Neuronal stem cell (in vitro differentiated cells): ENCODE measurements at regions not wholly inside any gene's neighbourhood (a gene's known extent, or its start where the extent isn't known, plus 50 kb on each side); places are given as distances from the start of the nearest gene placed in this dataset.
A peak's percentile ranks its signal among the peaks of the same experiment; 100 is the strongest.

Source experiments
- DNase-seq: peaks from one replicate; pipeline ENCODE4 v3.0.0-alpha.2; 2013; ENCODE audit warnings: low spot score
- H2AFZ ChIP-seq: one replicate; pipeline ENCODE4 v1.6.1; 2013; ENCODE audit warnings: mild to moderate bottlenecking, low read length, inconsistent platforms
- H2AK5ac ChIP-seq: 2 replicates; pipeline ENCODE4 v1.6.1; 2013; ENCODE audit warnings: low read depth, mild to moderate bottlenecking, inconsistent platforms, low read length, moderate library complexity, mixed read lengths
- H2BK120ac ChIP-seq: 2 replicates; pipeline ENCODE4 v1.6.1; 2013; ENCODE audit warnings: low read depth, mild to moderate bottlenecking, inconsistent platforms, low read length, moderate library complexity, mixed read lengths
- H2BK12ac ChIP-seq: one replicate; pipeline ENCODE4 v1.6.1; 2013; ENCODE audit warnings: low read length, inconsistent platforms
- H2BK15ac ChIP-seq: 2 replicates; pipeline ENCODE4 v1.6.1; 2013; ENCODE audit warnings: mild to moderate bottlenecking, low read length, inconsistent platforms, mixed read lengths
- H2BK5ac ChIP-seq: one replicate; pipeline ENCODE4 v1.6.1; 2013; ENCODE audit warnings: inconsistent platforms, mild to moderate bottlenecking, low read length, moderate library complexity
- H3K14ac ChIP-seq: one replicate; pipeline ENCODE4 v1.6.1; 2013; ENCODE audit warnings: low read length, inconsistent platforms
- H3K18ac ChIP-seq: 2 replicates; pipeline ENCODE4 v1.6.1; 2013; ENCODE audit warnings: low read length, inconsistent platforms
- H3K23ac ChIP-seq: 2 replicates; pipeline ENCODE4 v1.6.1; 2013; ENCODE audit warnings: low read depth, mild to moderate bottlenecking, mixed read lengths, low read length, inconsistent platforms; ENCODE audit not compliant: poor library complexity
- H3K27ac ChIP-seq: replicated peaks from 3 replicates; pipeline ENCODE4 v1.5.1; 2013; ENCODE audit warnings: low read length, inconsistent platforms
- H3K27me3 ChIP-seq, 3 experiments: 2 replicates each; pipeline ENCODE4 v1.6.1; 2013; ENCODE audit warnings: low read length in 3 of 3, mild to moderate bottlenecking in 2 of 3, inconsistent platforms in 1 of 3, low read depth in 1 of 3, mixed read lengths in 1 of 3, moderate library complexity in 1 of 3; ENCODE audit not compliant: control insufficient read depth in 3 of 3, insufficient read depth in 3 of 3
- H3K36me3 ChIP-seq, 2 donors: replicated peaks in 1 of 2; 2 replicates each; pipeline ENCODE4 v1.6.1; 2013; ENCODE audit warnings: low read length in 2 of 2; ENCODE audit not compliant: control insufficient read depth in 2 of 2, insufficient read depth in 2 of 2
- H3K4ac ChIP-seq: 2 replicates; pipeline ENCODE4 v1.6.1; 2013; ENCODE audit warnings: inconsistent platforms, mild to moderate bottlenecking, low read length, moderate library complexity
- H3K4me1 ChIP-seq, 2 donors: 1 replicate in 1 of 2; 2 replicates in 1 of 2; pipeline ENCODE4 v1.6.1; 2013; ENCODE audit warnings: low read length in 2 of 2, low read depth in 1 of 2; ENCODE audit not compliant: control insufficient read depth in 2 of 2, insufficient read depth in 1 of 2
- H3K4me2 ChIP-seq: one replicate; pipeline ENCODE4 v1.6.1; 2013; ENCODE audit warnings: mild to moderate bottlenecking, low read length, inconsistent platforms; ENCODE audit not compliant: insufficient read depth, poor library complexity, severe bottlenecking
- H3K4me3 ChIP-seq, 2 donors: 2 replicates each; pipeline ENCODE4 v1.5.1; 2013; ENCODE audit warnings: low read length in 2 of 2, mild to moderate bottlenecking in 2 of 2, inconsistent platforms in 1 of 2, moderate library complexity in 1 of 2
- H3K79me1 ChIP-seq: one replicate; pipeline ENCODE4 v1.6.1; 2013; ENCODE audit warnings: low read depth, mild to moderate bottlenecking, inconsistent platforms, low read length, moderate library complexity
- H3K9ac ChIP-seq: one replicate; pipeline ENCODE4 v1.6.1; 2013; ENCODE audit warnings: mild to moderate bottlenecking, low read depth, low read length, inconsistent platforms; ENCODE audit not compliant: poor library complexity
- H3K9me3 ChIP-seq, 2 donors: replicated peaks in 1 of 2; 2 replicates each; pipeline versions ENCODE3 to v1.6.1; 2013; ENCODE audit warnings: low read length in 2 of 2, mild to moderate bottlenecking in 2 of 2, inconsistent platforms in 1 of 2, low read depth in 1 of 2, mixed read lengths in 1 of 2, moderate library complexity in 1 of 2; ENCODE audit not compliant: control insufficient read depth in 2 of 2, insufficient read depth in 1 of 2
- H4K8ac ChIP-seq: one replicate; pipeline ENCODE4 v1.6.1; 2013; ENCODE audit warnings: low read depth, mild to moderate bottlenecking, inconsistent platforms, low read length, moderate library complexity
- H4K91ac ChIP-seq: one replicate; pipeline ENCODE4 v1.6.1; 2013; ENCODE audit warnings: low read length, low read depth, mild to moderate bottlenecking, inconsistent platforms; ENCODE audit not compliant: poor library complexity
- WGBS, 2 donors: extraction: QIAGEN DNeasy Blood & Tissue Kit; methylation state at CpG; one replicate each; pipeline ENCODE4 v1.1.7; 2013; ENCODE audit warnings: missing lambda C conversion rate in 2 of 2, mixed read lengths in 1 of 2; ENCODE audit not compliant: insufficient read length in 2 of 2, insufficient replicate concordance in 1 of 2; ENCODE audit errors: extremely low coverage in 2 of 2; 5-methylcytosine and 5-hydroxymethylcytosine counted together

- Histone ChIP-seq H3K18ac (no peak overlapping the region), H3K27ac (no peak overlapping the region), H2BK5ac (no peak overlapping the region), H2BK12ac (no peak overlapping the region), H2AFZ (no peak overlapping the region), H3K9ac (no peak overlapping the region), H3K4ac (no peak overlapping the region), H2BK15ac (no peak overlapping the region), H3K4me1 (no peaks in the 10 kb centered on the region), H3K79me1 (no peaks in the 10 kb centered on the region), H3K9me3 (no peaks in the 10 kb centered on the region), H3K4me3 (no peak overlapping the region), H3K36me3 (no peaks in the 10 kb centered on the region), H2BK120ac (no peak overlapping the region), H3K27me3 (no peaks in the 10 kb centered on the region), H2AK5ac (no peak overlapping the region), H3K23ac (no peak overlapping the region), H3K14ac (no peak overlapping the region), H3K4me2 (no peak overlapping the region), H4K8ac (no peak overlapping the region), H4K91ac (no peak overlapping the region)
- WGBS, 2 donors = no CpG with 5 or more reads among the region's 5 CpGs
- DNase-seq = no peak
These were observed 505.9 kb downstream of the CPS1 start for GRCh38 chr2:211062297-211062612.

- H3K4ac ChIP-seq = no peak overlapping the region
- no peak overlapping the region for H3K14ac ChIP-seq
- H3K4me1 ChIP-seq = no peaks in the 10 kb centered on the region
- H3K79me1 ChIP-seq = no peaks in the 10 kb centered on the region
- no peak overlapping the region for H2BK5ac ChIP-seq
- no peak overlapping the region for H4K8ac ChIP-seq
- H3K27me3 ChIP-seq = no peaks in the 10 kb centered on the region
- H2AFZ ChIP-seq = no peak overlapping the region
- H2BK12ac ChIP-seq = no peak overlapping the region
- no peaks in the 10 kb centered on the region for H3K36me3 ChIP-seq
- no peak overlapping the region for H2AK5ac ChIP-seq
- no peak overlapping the region for H2BK120ac ChIP-seq
- no peak overlapping the region for H3K27ac ChIP-seq
- H3K23ac ChIP-seq = no peak overlapping the region
- H4K91ac ChIP-seq = no peak overlapping the region
- no peak overlapping the region for H3K9ac ChIP-seq
- DNase-seq = no peak
- no peak overlapping the region for H3K4me2 ChIP-seq
- H3K4me3 ChIP-seq = no peak overlapping the region
- WGBS, 2 donors = 100% methylated on average over 2 of the region's 5 CpGs; no CpG with 5 or more reads in 1 of the 2 donors
- no peaks in the 10 kb centered on the region for H3K9me3 ChIP-seq
- H3K18ac ChIP-seq = no peak overlapping the region
- H2BK15ac ChIP-seq = no peak overlapping the region
These were observed 510.6 kb downstream of the CPS1 start for GRCh38 chr2:211067029-211067428.

- no CpG with 5 or more reads among the region's 6 CpGs for WGBS, 2 donors
- no peak overlapping the region for H3K4ac ChIP-seq
- no peak overlapping the region for H3K4me2 ChIP-seq
- no peak overlapping the region for H2BK5ac ChIP-seq
- no peak overlapping the region for H3K4me3 ChIP-seq
- H3K23ac ChIP-seq = no peak overlapping the region
- H3K27ac ChIP-seq = no peak overlapping the region
- no peaks in the 10 kb centered on the region for H3K9me3 ChIP-seq
- H2AFZ ChIP-seq = peak overlapping the region; percentile 47
- H3K27me3 ChIP-seq = no peaks in the 10 kb centered on the region
- no peaks in the 10 kb centered on the region for H3K4me1 ChIP-seq
- H2BK120ac ChIP-seq = no peak overlapping the region
- no peak for DNase-seq
- no peak overlapping the region for H3K18ac ChIP-seq
- H2AK5ac ChIP-seq = no peak overlapping the region
- no peaks in the 10 kb centered on the region for H3K79me1 ChIP-seq
- no peak overlapping the region for H4K91ac ChIP-seq
- no peak overlapping the region for H3K9ac ChIP-seq
- H3K14ac ChIP-seq = no peak overlapping the region
- H2BK12ac ChIP-seq = no peak overlapping the region
- H4K8ac ChIP-seq = no peak overlapping the region
- no peaks in the 10 kb centered on the region for H3K36me3 ChIP-seq
- no peak overlapping the region for H2BK15ac ChIP-seq
These were observed 511.8 kb downstream of the CPS1 start for GRCh38 chr2:211068108-211068780.

- Histone ChIP-seq H3K27me3 (no peaks in the 10 kb centered on the region), H3K36me3 (no peaks in the 10 kb centered on the region), H3K9ac (no peak overlapping the region), H3K23ac (no peak overlapping the region), H3K4ac (no peak overlapping the region), H4K8ac (no peak overlapping the region), H3K4me1 (no peaks in the 10 kb centered on the region), H2BK12ac (no peak overlapping the region), H3K79me1 (no peaks in the 10 kb centered on the region), H2AK5ac (no peak overlapping the region), H3K14ac (no peak overlapping the region), H2BK5ac (no peak overlapping the region), H3K9me3 (no peaks in the 10 kb centered on the region), H3K18ac (no peak overlapping the region), H3K4me2 (no peak overlapping the region), H3K27ac (no peak overlapping the region), H4K91ac (no peak overlapping the region), H2AFZ (no peak overlapping the region), H2BK15ac (no peak overlapping the region), H2BK120ac (no peak overlapping the region), H3K4me3 (no peak overlapping the region)
- WGBS, 2 donors = no CpG with 5 or more reads among the region's 3 CpGs
- DNase-seq = no peak
These were observed 514.1 kb downstream of the CPS1 start for GRCh38 chr2:211070547-211070946.
